Endothelial cell of umbilical vein (primary cell): ENCODE measurements at regions not wholly inside any gene's neighbourhood (a gene's known extent, or its start where the extent isn't known, plus 50 kb on each side); places are given as distances from the start of the nearest gene placed in this dataset.

ENCODE experiments used
- BruUV-seq: library from RNA; stranded (reverse); fragments of 400-500 nt; replicated peaks from 2 replicates; lab custom pipeline; 2021; lab: Mats Ljungman, UMichigan
- CTCF ChIA-PET: fragments of 300-600, 350-600 bp; sonication (Branson Sonifier 250); formaldehyde crosslinking; loops from one replicate; lab custom pipeline; 2021; ENCODE audit warnings: antibody characterized with exemption, inconsistent platforms; lab: Charles Lee
- POLR2A ChIA-PET: fragments of 300-600, 350-600 bp; sonication (Branson Sonifier 250); formaldehyde crosslinking; loops from one replicate; lab custom pipeline; 2021; ENCODE audit warnings: antibody characterized with exemption, inconsistent platforms; lab: Charles Lee
- DNase-seq: peaks from one replicate; pipeline ENCODE4 v3.0.0-alpha.2; 2011; ENCODE audit warnings: low read depth, low spot score
- FAIRE-seq: peaks from 2 replicates; lab custom pipeline; 2011; peaks lifted over from hg19 to GRCh38; lab: Jason Lieb, UNC
- H2AFZ ChIP-seq: 2 replicates; pipeline ENCODE4 v1.6.0; 2012; ENCODE audit warnings: low read depth, low read length, control low read depth, inconsistent platforms
- H3K27ac ChIP-seq: 2 replicates; pipeline ENCODE4 v1.5.1; 2011; ENCODE audit warnings: low read depth, mild to moderate bottlenecking, control low read depth, low read length, moderate library complexity; ENCODE audit not compliant: insufficient read depth
- H3K27me3 ChIP-seq, 2 experiments: 2 replicates each; pipeline versions ENCODE4 v1.6.0 to v1.6.1; 2011; ENCODE audit warnings: low read length in 2 of 2, mixed read lengths in 1 of 2; ENCODE audit not compliant: control insufficient read depth in 2 of 2, insufficient read depth in 2 of 2
- H3K36me3 ChIP-seq, 2 experiments: 2 replicates in 1 of 2; 3 replicates in 1 of 2; pipeline ENCODE4 v1.5.1; 2011; ENCODE audit warnings: low read length in 2 of 2, mild to moderate bottlenecking in 1 of 2, moderate library complexity in 1 of 2; ENCODE audit not compliant: control insufficient read depth in 2 of 2, insufficient read depth in 2 of 2; ENCODE audit errors: extremely low read depth in 1 of 2
- H3K4me1 ChIP-seq: 3 replicates; pipeline ENCODE4 v1.5.1; 2011; ENCODE audit warnings: mild to moderate bottlenecking, low read length; ENCODE audit not compliant: control insufficient read depth, insufficient read depth; ENCODE audit errors: extremely low read depth
- H3K4me2 ChIP-seq: 2 replicates; pipeline ENCODE4 v1.6.1; 2011; ENCODE audit warnings: low read length, control low read depth, mixed read lengths; ENCODE audit not compliant: insufficient read depth
- H3K4me3 ChIP-seq, 3 experiments: fragments of 200-600 bp in 1 of 3; sonication (generic), shearing (Covaris generic) in 1 of 3; replicated peaks in 1 of 3; 2 replicates each; pipeline ENCODE4 v1.5.1; 2011 to 2016; ENCODE audit warnings: control low read depth in 3 of 3, low read length in 3 of 3, mild to moderate bottlenecking in 2 of 3, inconsistent platforms in 1 of 3, low read depth in 1 of 3, moderate library complexity in 1 of 3; ENCODE audit not compliant: insufficient read depth in 1 of 3
- H3K79me2 ChIP-seq: 2 replicates; pipeline ENCODE4 v1.6.0; 2012; ENCODE audit warnings: low read length, inconsistent platforms; ENCODE audit not compliant: control insufficient read depth, insufficient read depth
- H3K9ac ChIP-seq: replicated peaks from 2 replicates; pipeline ENCODE3; 2011; ENCODE audit warnings: low read length, control low read depth; ENCODE audit not compliant: insufficient read depth; ENCODE audit errors: extremely low read depth
- H3K9me1 ChIP-seq: replicated peaks from 3 replicates; pipeline ENCODE4 v1.6.0; 2011; ENCODE audit warnings: mild to moderate bottlenecking, low read length; ENCODE audit not compliant: control insufficient read depth, insufficient read depth; ENCODE audit errors: extremely low read depth
- H3K9me3 ChIP-seq: replicated peaks from 2 replicates; pipeline ENCODE4 v1.5.1; 2012; ENCODE audit warnings: low read length, inconsistent platforms; ENCODE audit not compliant: control insufficient read depth, insufficient read depth
- H4K20me1 ChIP-seq: replicated peaks from 2 replicates; pipeline ENCODE3; 2011; ENCODE audit warnings: mild to moderate bottlenecking, low read length; ENCODE audit not compliant: control insufficient read depth, insufficient read depth; ENCODE audit errors: extremely low read depth
- EZH2 ChIP-seq: IDR thresholded peaks from 2 replicates; pipeline ENCODE4 v1.6.1; 2012; ENCODE audit warnings: borderline replicate concordance, low read depth, mild to moderate bottlenecking, moderate library complexity, low read length, inconsistent platforms; ENCODE audit not compliant: severe bottlenecking
- FOS ChIP-seq: IDR thresholded peaks from 2 replicates; pipeline ENCODE4 v1.6.1; 2011; ENCODE audit warnings: mild to moderate bottlenecking, low read length, moderate library complexity, borderline replicate concordance; ENCODE audit not compliant: insufficient read depth
- GATA2 ChIP-seq: IDR thresholded peaks from 2 replicates; pipeline ENCODE4 v1.7.0; 2011; ENCODE audit warnings: low read depth, mild to moderate bottlenecking, moderate library complexity, mixed read lengths, low read length; ENCODE audit not compliant: insufficient read length, insufficient read depth
- JUN ChIP-seq: IDR thresholded peaks from 2 replicates; pipeline ENCODE4 v1.6.1; 2011; ENCODE audit warnings: borderline replicate concordance, low read depth; ENCODE audit not compliant: insufficient read length, insufficient read depth
- MAX ChIP-seq: IDR thresholded peaks from 2 replicates; pipeline ENCODE4 v1.6.1; 2011; ENCODE audit not compliant: insufficient read depth, insufficient read length
- MYC ChIP-seq: IDR thresholded peaks from one replicate; pipeline ENCODE4 v1.6.1; 2011; ENCODE audit warnings: mild to moderate bottlenecking, low read depth, low read length
- POLR2A ChIP-seq: IDR thresholded peaks from 2 replicates; pipeline ENCODE4 v1.6.1; 2012; ENCODE audit warnings: low read depth, mild to moderate bottlenecking, control low read depth, low read length
- POLR2AphosphoS5 ChIP-seq: IDR thresholded peaks from 2 replicates; pipeline ENCODE4 v1.6.1; 2012; ENCODE audit warnings: low read depth, mild to moderate bottlenecking, control low read depth, low read length, moderate library complexity; ENCODE audit not compliant: insufficient read depth
- dilution Hi-C: fragments of 300-500 bp; cut with MboI; formaldehyde crosslinking; loops from one replicate; pipeline ENCODE4 v1.15.0; 2019; ENCODE audit warnings: low sequenced_read_pairs; ENCODE audit not compliant: extremely low pct_ligation_motif_present
- intact Hi-C: fragments of 100-400 bp; cut with micrococcal nuclease; formaldehyde crosslinking; loops from one replicate; pipeline ENCODE4 v1.10.0; 2022
- TF ChIP-seq, protein P1 (sequence below), 2 donors: IDR thresholded peaks; 1 replicate in 1 of 2; 2 replicates in 1 of 2; pipeline ENCODE4 v1.5.1; 2011; ENCODE audit warnings: low read length in 2 of 2, mild to moderate bottlenecking in 2 of 2, moderate library complexity in 2 of 2, control low read depth in 1 of 2, inconsistent platforms in 1 of 2, low read depth in 1 of 2; ENCODE audit not compliant: insufficient read depth in 1 of 2; ENCODE audit errors: extremely low read depth in 1 of 2

GRCh38 chr4:42751587-42751986 is 94.7 kb upstream of the ATP8A1 start:
- no peaks in the 10 kb centered on the region for H3K9me1 ChIP-seq
- no peak overlapping the region for H3K4me3 ChIP-seq
- H3K79me2 ChIP-seq = no peaks in the 10 kb centered on the region
- no peaks in the 10 kb centered on the region for H3K36me3 ChIP-seq
- no peaks in the 10 kb centered on the region for H3K9me3 ChIP-seq
- no peak overlapping the region for H3K4me2 ChIP-seq
- intact Hi-C loops = no loop called here
- dilution Hi-C loops = no loop called here
- TF ChIP-seq MYC (no peak), POLR2A (no peak), JUN (no peak), EZH2 (no peak), MAX (no peak), POLR2AphosphoS5 (no peak), FOS (no peak), GATA2 (no peak)
- TF ChIP-seq, protein P1, sequence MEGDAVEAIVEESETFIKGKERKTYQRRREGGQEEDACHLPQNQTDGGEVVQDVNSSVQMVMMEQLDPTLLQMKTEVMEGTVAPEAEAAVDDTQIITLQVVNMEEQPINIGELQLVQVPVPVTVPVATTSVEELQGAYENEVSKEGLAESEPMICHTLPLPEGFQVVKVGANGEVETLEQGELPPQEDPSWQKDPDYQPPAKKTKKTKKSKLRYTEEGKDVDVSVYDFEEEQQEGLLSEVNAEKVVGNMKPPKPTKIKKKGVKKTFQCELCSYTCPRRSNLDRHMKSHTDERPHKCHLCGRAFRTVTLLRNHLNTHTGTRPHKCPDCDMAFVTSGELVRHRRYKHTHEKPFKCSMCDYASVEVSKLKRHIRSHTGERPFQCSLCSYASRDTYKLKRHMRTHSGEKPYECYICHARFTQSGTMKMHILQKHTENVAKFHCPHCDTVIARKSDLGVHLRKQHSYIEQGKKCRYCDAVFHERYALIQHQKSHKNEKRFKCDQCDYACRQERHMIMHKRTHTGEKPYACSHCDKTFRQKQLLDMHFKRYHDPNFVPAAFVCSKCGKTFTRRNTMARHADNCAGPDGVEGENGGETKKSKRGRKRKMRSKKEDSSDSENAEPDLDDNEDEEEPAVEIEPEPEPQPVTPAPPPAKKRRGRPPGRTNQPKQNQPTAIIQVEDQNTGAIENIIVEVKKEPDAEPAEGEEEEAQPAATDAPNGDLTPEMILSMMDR (IDR thresholded peaks at IDR 0.05; ENCODE audit: extremely low read depth in 1 of 2, insufficient read depth in 1 of 2, low read depth in 1 of 2, low read length in 2 of 2) = no peak
- H3K9ac ChIP-seq = no peak overlapping the region
- BruUV-seq = no TSS peak
- H4K20me1 ChIP-seq = no peaks in the 10 kb centered on the region
- no peaks in the 10 kb centered on the region for H3K4me1 ChIP-seq
- DNase-seq (no peak), FAIRE-seq (no peak)
- POLR2A ChIA-PET = no interaction called here
- no peak overlapping the region for H2AFZ ChIP-seq
- no peaks in the 10 kb centered on the region for H3K27me3 ChIP-seq
- no peak overlapping the region for H3K27ac ChIP-seq
- CTCF ChIA-PET = interaction anchor here (3.5 kb wide), 1 partner anchor 183 kb away, joined by 59 read pairs; no protein-coding TSS in a partner anchor
